ENCODE measurements at regions not wholly inside any gene's neighbourhood (a gene's known extent, or its start where the extent isn't known, plus 50 kb on each side); places are given as distances from the start of the nearest gene placed in this dataset.

DNA sequence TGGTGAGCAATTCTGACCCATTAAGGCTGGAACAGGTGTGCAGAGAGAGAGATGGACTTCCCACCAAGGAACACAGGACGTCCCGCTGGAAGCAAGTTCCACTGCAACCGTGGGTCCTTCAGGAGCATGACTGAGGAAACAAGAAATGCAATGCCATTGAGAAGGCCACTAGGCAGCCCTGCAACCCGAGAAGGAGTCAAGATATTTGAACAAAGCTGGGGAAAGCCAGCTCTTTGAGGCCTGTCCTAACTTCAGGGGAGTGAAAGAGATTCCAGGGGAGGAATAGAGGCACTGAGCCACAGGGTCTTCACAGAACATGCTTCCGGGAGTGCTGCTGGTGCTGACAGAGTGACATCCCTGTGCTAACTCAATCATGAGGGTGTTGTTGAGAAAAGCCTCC, 153.8 kb upstream of the ZNF236 start:
- ATAC-seq = no peak
- TF ChIP-seq RARB (CRISPR knock-in tag; IDR thresholded peaks at IDR 0.05) = no peak
- no peak for TF ChIP-seq TCF4 (CRISPR knock-in tag; IDR thresholded peaks at IDR 0.05; ENCODE audit: borderline replicate concordance)
- no peak for TF ChIP-seq ARNTL (CRISPR knock-in tag; IDR thresholded peaks at IDR 0.05; ENCODE audit: borderline replicate concordance, low read depth)
- TF ChIP-seq, protein P1, sequence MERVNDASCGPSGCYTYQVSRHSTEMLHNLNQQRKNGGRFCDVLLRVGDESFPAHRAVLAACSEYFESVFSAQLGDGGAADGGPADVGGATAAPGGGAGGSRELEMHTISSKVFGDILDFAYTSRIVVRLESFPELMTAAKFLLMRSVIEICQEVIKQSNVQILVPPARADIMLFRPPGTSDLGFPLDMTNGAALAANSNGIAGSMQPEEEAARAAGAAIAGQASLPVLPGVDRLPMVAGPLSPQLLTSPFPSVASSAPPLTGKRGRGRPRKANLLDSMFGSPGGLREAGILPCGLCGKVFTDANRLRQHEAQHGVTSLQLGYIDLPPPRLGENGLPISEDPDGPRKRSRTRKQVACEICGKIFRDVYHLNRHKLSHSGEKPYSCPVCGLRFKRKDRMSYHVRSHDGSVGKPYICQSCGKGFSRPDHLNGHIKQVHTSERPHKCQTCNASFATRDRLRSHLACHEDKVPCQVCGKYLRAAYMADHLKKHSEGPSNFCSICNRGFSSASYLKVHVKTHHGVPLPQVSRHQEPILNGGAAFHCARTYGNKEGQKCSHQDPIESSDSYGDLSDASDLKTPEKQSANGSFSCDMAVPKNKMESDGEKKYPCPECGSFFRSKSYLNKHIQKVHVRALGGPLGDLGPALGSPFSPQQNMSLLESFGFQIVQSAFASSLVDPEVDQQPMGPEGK (CRISPR knock-in tag; IDR thresholded peaks at IDR 0.05; ENCODE audit: borderline replicate concordance) = no peak
- TF ChIP-seq ZNF8 (CRISPR knock-in tag; IDR thresholded peaks at IDR 0.05) = no peak
- no peak for TF ChIP-seq CSDC2 (CRISPR knock-in tag; IDR thresholded peaks at IDR 0.05)
- TF ChIP-seq, protein P2, sequence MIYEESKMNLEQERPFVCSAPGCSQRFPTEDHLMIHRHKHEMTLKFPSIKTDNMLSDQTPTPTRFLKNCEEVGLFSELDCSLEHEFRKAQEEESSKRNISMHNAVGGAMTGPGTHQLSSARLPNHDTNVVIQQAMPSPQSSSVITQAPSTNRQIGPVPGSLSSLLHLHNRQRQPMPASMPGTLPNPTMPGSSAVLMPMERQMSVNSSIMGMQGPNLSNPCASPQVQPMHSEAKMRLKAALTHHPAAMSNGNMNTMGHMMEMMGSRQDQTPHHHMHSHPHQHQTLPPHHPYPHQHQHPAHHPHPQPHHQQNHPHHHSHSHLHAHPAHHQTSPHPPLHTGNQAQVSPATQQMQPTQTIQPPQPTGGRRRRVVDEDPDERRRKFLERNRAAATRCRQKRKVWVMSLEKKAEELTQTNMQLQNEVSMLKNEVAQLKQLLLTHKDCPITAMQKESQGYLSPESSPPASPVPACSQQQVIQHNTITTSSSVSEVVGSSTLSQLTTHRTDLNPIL (CRISPR knock-in tag; IDR thresholded peaks at IDR 0.05; ENCODE audit: low read depth) = no peak
- no peak for TF ChIP-seq PPARA (CRISPR knock-in tag; IDR thresholded peaks at IDR 0.05; ENCODE audit: borderline replicate concordance)
- no peak for TF ChIP-seq ZFP30 (CRISPR knock-in tag; IDR thresholded peaks at IDR 0.05)
- TF ChIP-seq GLIS3 (CRISPR knock-in tag; IDR thresholded peaks at IDR 0.05) = no peak
- no peak for TF ChIP-seq ZFP3 (CRISPR knock-in tag; IDR thresholded peaks at IDR 0.05)
- TF ChIP-seq ZNF565 (CRISPR knock-in tag; conservative IDR thresholded peaks at IDR 0.05; ENCODE audit: low read depth) = no peak
- no peak for TF ChIP-seq OSR1 (CRISPR knock-in tag; IDR thresholded peaks at IDR 0.05)

DNA sequence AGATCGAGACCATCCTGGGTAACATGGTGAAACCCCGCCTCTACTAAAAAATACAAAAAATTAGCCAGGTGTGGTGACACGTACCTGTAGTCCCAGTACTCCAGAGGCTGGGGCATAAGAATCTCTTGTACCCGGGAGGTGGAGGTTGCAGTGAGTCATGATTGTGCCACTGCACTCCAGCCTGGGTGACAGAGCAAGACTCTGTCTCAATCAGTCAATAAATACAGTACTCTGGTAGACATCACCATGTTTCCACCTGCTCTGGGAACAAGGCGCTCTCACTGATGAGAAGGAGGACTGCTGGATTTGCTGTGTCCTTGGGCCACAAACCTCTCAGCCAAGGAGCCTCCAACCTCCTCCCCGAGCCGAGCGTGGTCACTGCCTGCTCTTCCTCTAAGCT, 154.2 kb upstream of the ZNF236 start:
- no peak for ATAC-seq
- no peak for TF ChIP-seq OSR1 (CRISPR knock-in tag; IDR thresholded peaks at IDR 0.05)
- TF ChIP-seq RARB (CRISPR knock-in tag; IDR thresholded peaks at IDR 0.05) = no peak
- TF ChIP-seq PPARA (CRISPR knock-in tag; IDR thresholded peaks at IDR 0.05; ENCODE audit: borderline replicate concordance) = no peak
- TF ChIP-seq, protein P2 (CRISPR knock-in tag; IDR thresholded peaks at IDR 0.05; ENCODE audit: low read depth) = no peak
- TF ChIP-seq ARNTL (CRISPR knock-in tag; IDR thresholded peaks at IDR 0.05; ENCODE audit: borderline replicate concordance, low read depth) = no peak
- TF ChIP-seq BACH2 (CRISPR knock-in tag; IDR thresholded peaks at IDR 0.05; ENCODE audit: borderline replicate concordance) = no peak
- no peak for TF ChIP-seq ZC3H10 (CRISPR knock-in tag; IDR thresholded peaks at IDR 0.05)
- TF ChIP-seq ZNF565 (CRISPR knock-in tag; conservative IDR thresholded peaks at IDR 0.05; ENCODE audit: low read depth) = no peak
- no peak for TF ChIP-seq ISL1 (CRISPR knock-in tag; IDR thresholded peaks at IDR 0.05)
- no peak for TF ChIP-seq ESRRG (CRISPR knock-in tag; IDR thresholded peaks at IDR 0.05)

DNA sequence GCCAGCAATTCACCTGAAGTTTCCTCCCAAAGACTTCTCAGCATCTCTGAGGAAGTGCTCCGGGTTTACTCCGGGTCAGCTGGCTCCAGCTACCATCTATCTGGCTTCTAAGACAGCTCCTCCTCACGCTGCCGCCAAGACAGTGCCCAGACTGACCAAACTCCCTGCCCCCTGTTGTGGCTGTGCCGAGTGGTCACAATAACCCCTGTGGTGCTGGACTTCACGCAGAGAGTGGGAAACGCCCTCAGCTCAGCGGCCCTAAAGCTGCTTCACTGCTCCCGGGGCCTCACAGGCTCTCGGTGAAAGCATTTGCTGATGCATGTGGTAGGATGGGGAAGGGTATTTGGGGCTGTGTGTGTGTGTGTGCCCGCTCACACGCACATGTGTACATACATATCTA, 154.8 kb upstream of the ZNF236 start:
- ATAC-seq = no peak
- TF ChIP-seq, protein P3, sequence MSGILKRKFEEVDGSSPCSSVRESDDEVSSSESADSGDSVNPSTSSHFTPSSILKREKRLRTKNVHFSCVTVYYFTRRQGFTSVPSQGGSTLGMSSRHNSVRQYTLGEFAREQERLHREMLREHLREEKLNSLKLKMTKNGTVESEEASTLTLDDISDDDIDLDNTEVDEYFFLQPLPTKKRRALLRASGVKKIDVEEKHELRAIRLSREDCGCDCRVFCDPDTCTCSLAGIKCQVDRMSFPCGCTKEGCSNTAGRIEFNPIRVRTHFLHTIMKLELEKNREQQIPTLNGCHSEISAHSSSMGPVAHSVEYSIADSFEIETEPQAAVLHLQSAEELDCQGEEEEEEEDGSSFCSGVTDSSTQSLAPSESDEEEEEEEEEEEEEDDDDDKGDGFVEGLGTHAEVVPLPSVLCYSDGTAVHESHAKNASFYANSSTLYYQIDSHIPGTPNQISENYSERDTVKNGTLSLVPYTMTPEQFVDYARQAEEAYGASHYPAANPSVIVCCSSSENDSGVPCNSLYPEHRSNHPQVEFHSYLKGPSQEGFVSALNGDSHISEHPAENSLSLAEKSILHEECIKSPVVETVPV (CRISPR knock-in tag; IDR thresholded peaks at IDR 0.05) = no peak
- TF ChIP-seq ARNTL (CRISPR knock-in tag; IDR thresholded peaks at IDR 0.05; ENCODE audit: borderline replicate concordance, low read depth) (no peak), SNAI2 (CRISPR knock-in tag; IDR thresholded peaks at IDR 0.05) (no peak), ZC3H10 (CRISPR knock-in tag; IDR thresholded peaks at IDR 0.05) (no peak), CSDC2 (CRISPR knock-in tag; IDR thresholded peaks at IDR 0.05) (no peak), PPARA (CRISPR knock-in tag; IDR thresholded peaks at IDR 0.05; ENCODE audit: borderline replicate concordance) (no peak), ESRRG (CRISPR knock-in tag; IDR thresholded peaks at IDR 0.05) (no peak), ZNF8 (CRISPR knock-in tag; IDR thresholded peaks at IDR 0.05) (no peak), ZFP3 (CRISPR knock-in tag; IDR thresholded peaks at IDR 0.05) (no peak), ZFP30 (CRISPR knock-in tag; IDR thresholded peaks at IDR 0.05) (no peak), TOX (CRISPR knock-in tag; IDR thresholded peaks at IDR 0.05; ENCODE audit: borderline replicate concordance) (no peak)
- TF ChIP-seq, protein P4, sequence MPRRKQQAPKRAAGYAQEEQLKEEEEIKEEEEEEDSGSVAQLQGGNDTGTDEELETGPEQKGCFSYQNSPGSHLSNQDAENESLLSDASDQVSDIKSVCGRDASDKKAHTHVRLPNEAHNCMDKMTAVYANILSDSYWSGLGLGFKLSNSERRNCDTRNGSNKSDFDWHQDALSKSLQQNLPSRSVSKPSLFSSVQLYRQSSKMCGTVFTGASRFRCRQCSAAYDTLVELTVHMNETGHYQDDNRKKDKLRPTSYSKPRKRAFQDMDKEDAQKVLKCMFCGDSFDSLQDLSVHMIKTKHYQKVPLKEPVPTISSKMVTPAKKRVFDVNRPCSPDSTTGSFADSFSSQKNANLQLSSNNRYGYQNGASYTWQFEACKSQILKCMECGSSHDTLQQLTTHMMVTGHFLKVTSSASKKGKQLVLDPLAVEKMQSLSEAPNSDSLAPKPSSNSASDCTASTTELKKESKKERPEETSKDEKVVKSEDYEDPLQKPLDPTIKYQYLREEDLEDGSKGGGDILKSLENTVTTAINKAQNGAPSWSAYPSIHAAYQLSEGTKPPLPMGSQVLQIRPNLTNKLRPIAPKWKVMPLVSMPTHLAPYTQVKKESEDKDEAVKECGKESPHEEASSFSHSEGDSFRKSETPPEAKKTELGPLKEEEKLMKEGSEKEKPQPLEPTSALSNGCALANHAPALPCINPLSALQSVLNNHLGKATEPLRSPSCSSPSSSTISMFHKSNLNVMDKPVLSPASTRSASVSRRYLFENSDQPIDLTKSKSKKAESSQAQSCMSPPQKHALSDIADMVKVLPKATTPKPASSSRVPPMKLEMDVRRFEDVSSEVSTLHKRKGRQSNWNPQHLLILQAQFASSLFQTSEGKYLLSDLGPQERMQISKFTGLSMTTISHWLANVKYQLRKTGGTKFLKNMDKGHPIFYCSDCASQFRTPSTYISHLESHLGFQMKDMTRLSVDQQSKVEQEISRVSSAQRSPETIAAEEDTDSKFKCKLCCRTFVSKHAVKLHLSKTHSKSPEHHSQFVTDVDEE (CRISPR knock-in tag; IDR thresholded peaks at IDR 0.05) = no peak

Data from SK-N-SH treated with all-trans-retinoic acid at 6 μM for 48 hours (cell line).